ENCODE measurements at regions not wholly inside any gene's neighbourhood (a gene's known extent, or its start where the extent isn't known, plus 50 kb on each side); places are given as distances from the start of the nearest gene placed in this dataset.

- no peak for DNase-seq
- intact Hi-C loops (cut with micrococcal nuclease), result no loop called here
- ATAC-seq, result no peak
These were observed 631.0 kb downstream of the BCL11A start for GRCh38 chr2:59922450-59922849.

GRCh38 chr2:59921743-59922142, 631.7 kb downstream of the BCL11A start:
- ATAC-seq (no peak), DNase-seq (no peak)
- intact Hi-C loops (cut with micrococcal nuclease), result no loop called here

- no peak for DNase-seq
- intact Hi-C loops (cut with micrococcal nuclease), result no loop called here
- ATAC-seq, result no peak
These were observed 632.5 kb downstream of the BCL11A start for GRCh38 chr2:59920961-59921360.

- no peak for DNase-seq
- intact Hi-C loops (cut with micrococcal nuclease), result no loop called here
- no peak for ATAC-seq
These were observed 633.1 kb downstream of the BCL11A start for GRCh38 chr2:59920307-59920706.

GRCh38 chr2:59919579-59919978, 633.9 kb downstream of the BCL11A start:
- no peak for DNase-seq
- intact Hi-C loops (cut with micrococcal nuclease), result no loop called here
- no peak for ATAC-seq

- ATAC-seq (no peak), DNase-seq (no peak)
- intact Hi-C loops (cut with micrococcal nuclease), result no loop called here
These were observed 641.4 kb downstream of the BCL11A start for GRCh38 chr2:59912042-59912441.

- intact Hi-C loops (cut with micrococcal nuclease), result no loop called here
- no peak for DNase-seq
- no peak for ATAC-seq
These were observed 643.3 kb downstream of the BCL11A start for GRCh38 chr2:59910166-59910565.

- intact Hi-C loops (cut with micrococcal nuclease), result no loop called here
- ATAC-seq, result no peak
- no peak for DNase-seq
These were observed 644.3 kb downstream of the BCL11A start for GRCh38 chr2:59909147-59909546.

GRCh38 chr2:59905731-59906130, 647.7 kb downstream of the BCL11A start:
- DNase-seq, result no peak
- no peak for ATAC-seq
- intact Hi-C loops (cut with micrococcal nuclease), result no loop called here

- DNase-seq (no peak), ATAC-seq (no peak)
- intact Hi-C loops (cut with micrococcal nuclease), result no loop called here
These were observed 649.4 kb downstream of the BCL11A start for GRCh38 chr2:59903994-59904544.

GRCh38 chr2:59900728-59901452, 652.6 kb downstream of the BCL11A start:
- intact Hi-C loops (cut with micrococcal nuclease), result no loop called here
- peak; percentile 91 for ATAC-seq

GRCh38 chr2:59899692-59900091, 653.8 kb downstream of the BCL11A start:
- DNase-seq (no peak), ATAC-seq (peak; percentile 68)
- intact Hi-C loops (cut with micrococcal nuclease), result no loop called here

More at GRCh38 chr2:59900728-59901452, 652.6 kb downstream of the BCL11A start:
- DNase-seq, result no peak

- intact Hi-C loops (cut with micrococcal nuclease), result no loop called here
- DNase-seq (no peak), ATAC-seq (no peak)
These were observed 656.8 kb downstream of the BCL11A start for GRCh38 chr2:59896499-59897245.

GRCh38 chr2:59893612-59894011, 659.8 kb downstream of the BCL11A start:
- intact Hi-C loops (cut with micrococcal nuclease), result no loop called here
- ATAC-seq (no peak), DNase-seq (no peak)

GRCh38 chr2:59892398-59892797, 661.1 kb downstream of the BCL11A start:
- DNase-seq, result no peak
- intact Hi-C loops (cut with micrococcal nuclease), result no loop called here
- no peak for ATAC-seq

- intact Hi-C loops (cut with micrococcal nuclease), result no loop called here
- ATAC-seq (no peak), DNase-seq (no peak)
These were observed 664.1 kb downstream of the BCL11A start for GRCh38 chr2:59889305-59889704.

- peak; percentile 71 for ATAC-seq
- intact Hi-C loops (cut with micrococcal nuclease), result no loop called here
- no peak for DNase-seq
These were observed 664.7 kb downstream of the BCL11A start for GRCh38 chr2:59888706-59889105.

GRCh38 chr2:59888015-59888414, 665.4 kb downstream of the BCL11A start:
- intact Hi-C loops (cut with micrococcal nuclease), result no loop called here
- DNase-seq (no peak), ATAC-seq (no peak)

GRCh38 chr2:59887366-59887765, 666.1 kb downstream of the BCL11A start:
- ATAC-seq (no peak), DNase-seq (no peak)
- intact Hi-C loops (cut with micrococcal nuclease), result no loop called here

GRCh38 chr2:59886759-59887158, 666.7 kb downstream of the BCL11A start:
- DNase-seq (no peak), ATAC-seq (no peak)
- intact Hi-C loops (cut with micrococcal nuclease), result no loop called here

- ATAC-seq, result peak; percentile 80
- DNase-seq, result peak; percentile 32
- intact Hi-C loops (cut with micrococcal nuclease), result no loop called here
These were observed 667.9 kb downstream of the BCL11A start for GRCh38 chr2:59885541-59885940.
